Skin epidermis (tissue), 12 donors: ENCODE measurements at regions not wholly inside any gene's neighbourhood (a gene's known extent, or its start where the extent isn't known, plus 50 kb on each side); places are given as distances from the start of the nearest gene placed in this dataset.
"Not testable (repeated sequence)": the region's sequence is repeated elsewhere in the genome, so short reads cannot be mapped to it uniquely, and the experiment has no call there.

Experiments used
- H3K27ac ChIP-seq, 21 experiments: fragments of 200-600 bp; sonication (generic) in 11 of 21; one replicate each; pipeline ENCODE4 v1.5.0; 2020; ENCODE audit warnings: mild to moderate bottlenecking in 3 of 21, inconsistent platforms in 2 of 21, moderate library complexity in 2 of 21
- H3K4me3 ChIP-seq, 7 experiments: fragments of 200-600 bp; sonication (generic) in 2 of 7; one replicate each; pipeline ENCODE4 v1.5.0; 2020; ENCODE audit warnings: inconsistent platforms in 2 of 7, mild to moderate bottlenecking in 2 of 7, moderate library complexity in 1 of 7

DNA sequence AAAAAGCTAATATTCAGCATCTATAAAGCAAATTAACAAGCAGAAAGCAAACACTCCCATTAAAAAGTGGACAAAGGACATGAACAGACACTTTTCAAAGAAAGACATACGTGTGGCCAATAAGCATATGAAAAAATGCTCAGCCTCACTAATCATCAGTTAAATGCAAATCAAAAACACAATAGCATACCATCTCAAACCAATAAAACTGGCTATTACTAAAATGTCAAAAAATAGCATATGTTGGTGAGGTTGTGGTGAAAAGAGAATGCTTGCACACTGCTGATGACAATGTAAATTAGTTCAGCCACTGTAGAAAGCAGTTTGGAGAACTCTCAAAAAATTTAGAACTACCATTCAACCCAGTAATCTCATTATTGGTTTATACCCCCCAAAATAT lies 284.6 kb upstream of the KCND2 start:
- Histone ChIP-seq H3K27ac (no peak overlapping the region), H3K4me3 (no peak overlapping the region)

DNA sequence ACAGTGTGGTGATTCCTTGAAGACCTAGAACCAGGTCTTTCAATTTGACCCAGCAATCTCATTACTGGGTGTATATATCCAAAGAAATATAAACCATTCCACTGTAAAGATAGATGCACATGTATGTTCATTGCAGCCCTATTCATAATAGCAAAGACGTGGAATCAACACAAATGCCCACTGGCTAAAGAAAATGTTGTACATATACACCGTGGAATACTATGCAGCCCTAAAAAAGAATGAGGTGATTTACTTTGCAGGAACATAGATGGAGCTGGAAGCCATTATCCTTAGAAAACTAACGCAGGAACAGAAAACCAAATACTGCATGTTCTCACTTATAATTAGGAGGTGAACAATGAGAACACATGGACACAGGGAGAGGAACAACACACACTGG lies 278.0 kb upstream of the KCND2 start:
- Histone ChIP-seq H3K4me3 (no peak overlapping the region), H3K27ac (no peak overlapping the region)

GRCh38 chr7:119996634-119997033 lies 276.3 kb upstream of the KCND2 start:
- Histone ChIP-seq H3K27ac (no peak overlapping the region), H3K4me3 (no peak overlapping the region)

DNA sequence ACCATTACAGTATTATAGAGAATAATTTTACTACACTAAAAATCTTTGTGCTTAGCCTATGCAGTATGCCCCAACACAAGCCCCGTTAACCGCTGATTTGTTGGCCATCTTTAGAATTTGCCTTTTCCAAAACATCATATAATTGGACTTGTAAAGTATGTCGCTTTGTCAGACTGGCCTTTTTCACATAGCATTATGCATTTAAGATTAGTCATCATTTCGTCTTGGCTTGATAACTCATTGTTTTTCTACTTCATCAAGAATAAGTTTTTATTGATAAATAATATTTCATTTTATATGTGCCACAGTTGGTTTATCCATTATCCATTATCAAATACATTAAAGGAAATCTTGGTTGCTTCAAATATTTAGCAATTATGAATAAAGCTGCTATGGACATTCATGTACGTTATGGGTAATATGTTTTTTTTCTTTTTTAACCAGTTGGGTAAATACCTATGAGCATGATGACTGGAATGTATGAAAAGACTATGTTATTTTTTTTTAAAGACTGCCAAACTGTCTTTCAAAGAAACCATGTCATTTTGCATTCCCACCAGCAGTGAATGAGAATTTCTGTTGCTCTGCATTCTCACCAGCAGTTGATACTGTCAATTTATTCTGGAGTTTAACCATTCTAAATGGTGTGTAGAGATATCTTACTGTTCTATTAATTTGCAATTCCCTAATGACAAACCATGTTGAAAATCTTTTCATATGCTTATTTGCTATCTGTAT lies 273.1 kb upstream of the KCND2 start:
- H3K4me3 ChIP-seq, result no peak overlapping the region
- no peak overlapping the region for H3K27ac ChIP-seq

DNA sequence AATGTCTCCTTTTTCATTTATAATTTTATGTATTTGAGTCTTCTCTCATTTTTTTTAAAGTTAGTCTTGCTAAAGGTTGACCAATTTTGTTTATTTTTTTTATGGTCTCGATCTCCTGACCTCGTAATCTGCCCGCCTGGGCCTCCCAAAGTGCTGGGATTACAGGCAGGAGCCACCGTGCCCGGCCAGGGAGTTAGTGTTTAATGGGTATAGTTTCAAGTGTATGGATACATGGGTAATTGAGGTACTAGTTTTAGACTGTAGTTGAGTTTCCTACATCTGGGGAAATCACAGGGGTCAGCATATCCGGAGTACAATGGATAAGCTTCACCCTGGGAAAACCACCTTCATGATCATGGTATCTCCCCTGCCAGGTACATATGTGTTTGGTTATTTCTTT lies 267.3 kb upstream of the KCND2 start:
- no peak overlapping the region for H3K27ac ChIP-seq
- no peak overlapping the region for H3K4me3 ChIP-seq

DNA sequence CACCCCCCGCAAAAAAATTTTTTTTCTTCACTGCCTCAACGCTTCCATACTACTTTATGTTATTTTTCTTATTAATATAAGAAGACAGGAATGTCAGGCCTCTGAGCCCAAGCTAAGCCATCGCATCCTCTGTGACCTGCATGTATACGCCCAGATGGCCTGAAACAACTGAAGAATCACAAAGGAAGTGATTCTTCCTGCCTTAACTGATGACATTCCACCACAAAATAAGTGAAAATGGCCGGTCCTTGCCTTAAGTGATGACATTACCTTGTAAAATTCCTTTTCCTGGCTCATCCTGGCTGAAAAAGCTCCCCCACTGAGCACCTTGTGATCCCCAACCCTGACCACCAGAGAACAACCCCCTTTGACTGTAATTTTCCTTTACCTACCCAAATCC lies 258.7 kb upstream of the KCND2 start:
- H3K27ac ChIP-seq, H3K4me3 ChIP-seq: not testable (repeated sequence)

- no peak overlapping the region for H3K27ac ChIP-seq
- no peak overlapping the region for H3K4me3 ChIP-seq
Measured at GRCh38 chr7:120014925-120015465, 258.0 kb upstream of the KCND2 start.

GRCh38 chr7:120021085-120021484 lies 251.9 kb upstream of the KCND2 start:
- H3K4me3 ChIP-seq, result no peak overlapping the region
- H3K27ac ChIP-seq, result no peak overlapping the region

DNA sequence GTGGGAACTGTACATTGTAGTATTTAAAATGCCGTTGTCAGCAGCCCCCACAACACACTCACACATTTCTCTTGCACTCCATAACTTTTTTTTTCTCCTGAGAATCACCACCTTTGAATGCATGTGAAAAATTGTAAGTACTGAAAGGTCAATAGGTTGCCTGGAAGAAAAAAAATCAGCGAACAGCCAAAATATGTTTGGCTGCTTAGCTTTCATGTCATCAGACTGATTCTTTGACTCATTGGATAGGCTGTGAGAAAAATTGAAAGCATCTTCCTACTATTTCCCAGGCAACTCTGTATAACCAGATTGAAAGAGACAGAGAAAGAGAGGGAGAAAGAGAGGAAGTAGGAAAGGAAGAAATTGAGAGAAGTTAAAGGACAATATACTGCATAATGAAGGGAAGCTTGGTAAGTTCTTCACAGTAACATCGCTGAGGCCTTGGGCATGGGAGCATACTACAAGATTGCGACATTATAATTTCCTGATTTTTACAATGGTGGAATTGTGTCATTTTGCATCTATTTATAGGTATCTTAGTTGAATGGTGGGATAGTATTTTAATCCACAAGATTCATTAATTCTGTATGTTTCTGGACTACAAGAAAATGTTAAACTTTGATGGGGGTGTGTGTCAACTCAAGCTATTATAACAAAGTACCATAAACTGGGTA lies 249.3 kb upstream of the KCND2 start:
- Histone ChIP-seq H3K4me3 (no peak overlapping the region), H3K27ac (no peak overlapping the region)

DNA sequence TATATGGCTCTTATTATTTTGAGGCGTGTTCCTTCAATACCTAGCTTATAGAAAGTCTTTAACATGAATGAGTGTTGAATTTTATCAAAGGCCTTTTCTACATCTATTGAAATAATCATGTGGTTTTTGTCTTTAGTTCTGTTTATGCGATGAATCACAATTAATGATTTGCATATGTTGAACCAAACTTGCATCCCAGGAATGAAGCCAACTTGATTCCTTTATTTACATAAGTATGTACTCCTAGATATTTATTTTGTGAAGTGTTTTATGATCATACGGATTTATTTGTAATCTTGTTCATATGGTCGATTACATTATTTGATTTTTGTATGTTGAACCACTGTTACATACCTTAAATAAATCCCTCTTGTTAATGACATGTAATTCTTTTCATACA lies 244.3 kb upstream of the KCND2 start:
- Histone ChIP-seq H3K27ac (no peak overlapping the region), H3K4me3 (no peak overlapping the region)

GRCh38 chr7:120030876-120031275 lies 242.1 kb upstream of the KCND2 start:
- no peak overlapping the region for H3K4me3 ChIP-seq

DNA sequence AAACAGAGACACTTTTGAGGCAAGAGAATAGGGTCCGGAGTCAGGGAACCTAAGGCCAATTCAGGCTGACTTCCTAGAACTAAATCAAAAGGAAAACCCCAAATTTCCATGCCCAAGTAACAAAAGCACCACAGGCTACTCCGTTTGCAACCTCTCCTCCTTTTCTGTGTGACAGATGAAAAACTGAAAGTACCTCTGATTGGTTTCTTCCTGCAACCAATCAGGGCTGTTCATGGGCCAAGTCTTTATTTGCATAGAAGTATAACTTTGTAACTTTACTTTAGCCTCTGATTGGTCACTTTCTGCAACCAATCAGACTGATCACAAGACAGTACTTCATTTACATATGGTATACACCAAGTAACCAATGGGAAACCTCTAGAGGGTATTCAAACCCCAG lies 239.9 kb upstream of the KCND2 start:
- H3K27ac ChIP-seq, result no peak overlapping the region
- H3K4me3 ChIP-seq, result no peak overlapping the region

More at GRCh38 chr7:120030876-120031275, 242.1 kb upstream of the KCND2 start:
- no peak overlapping the region for H3K27ac ChIP-seq

GRCh38 chr7:120039138-120039537 lies 233.8 kb upstream of the KCND2 start:
- H3K4me3 ChIP-seq, result no peak overlapping the region
- H3K27ac ChIP-seq, result no peak overlapping the region

DNA sequence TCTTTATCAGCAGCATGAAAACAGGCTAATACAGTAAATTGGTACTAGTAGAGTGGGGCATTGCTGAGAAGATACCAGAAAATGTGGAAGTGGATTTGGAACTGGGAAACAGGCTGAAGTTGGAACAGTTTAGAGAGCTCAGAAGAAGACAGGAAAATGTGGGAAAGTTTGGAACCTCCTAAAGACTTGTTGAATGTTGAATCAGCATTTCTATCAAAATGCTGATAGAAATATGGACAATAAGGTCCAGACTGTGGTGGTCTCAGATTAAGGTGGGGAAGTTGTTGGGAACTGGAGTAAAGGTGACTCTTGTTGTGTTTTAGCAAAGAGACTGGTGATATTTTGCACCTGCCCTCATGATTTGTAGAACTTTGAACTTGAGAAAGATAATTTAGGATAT lies 231.2 kb upstream of the KCND2 start:
- Histone ChIP-seq H3K27ac (no peak overlapping the region), H3K4me3 (no peak overlapping the region)

- Histone ChIP-seq H3K27ac (no peak overlapping the region), H3K4me3 (no peak overlapping the region)
Measured at GRCh38 chr7:120043250-120043649, 229.7 kb upstream of the KCND2 start.

GRCh38 chr7:120052884-120053382 lies 220.0 kb upstream of the KCND2 start:
- H3K27ac ChIP-seq, result peak overlapping the region in 4 of 21 experiments; percentile 47 to 70 (median 62)

GRCh38 chr7:120053390-120053961 lies 219.5 kb upstream of the KCND2 start:
- peak overlapping the region in 8 of 21 experiments; percentile 2 to 70 (median 32) for H3K27ac ChIP-seq

More at GRCh38 chr7:120052884-120053382, 220.0 kb upstream of the KCND2 start:
- no peak overlapping the region for H3K4me3 ChIP-seq

DNA sequence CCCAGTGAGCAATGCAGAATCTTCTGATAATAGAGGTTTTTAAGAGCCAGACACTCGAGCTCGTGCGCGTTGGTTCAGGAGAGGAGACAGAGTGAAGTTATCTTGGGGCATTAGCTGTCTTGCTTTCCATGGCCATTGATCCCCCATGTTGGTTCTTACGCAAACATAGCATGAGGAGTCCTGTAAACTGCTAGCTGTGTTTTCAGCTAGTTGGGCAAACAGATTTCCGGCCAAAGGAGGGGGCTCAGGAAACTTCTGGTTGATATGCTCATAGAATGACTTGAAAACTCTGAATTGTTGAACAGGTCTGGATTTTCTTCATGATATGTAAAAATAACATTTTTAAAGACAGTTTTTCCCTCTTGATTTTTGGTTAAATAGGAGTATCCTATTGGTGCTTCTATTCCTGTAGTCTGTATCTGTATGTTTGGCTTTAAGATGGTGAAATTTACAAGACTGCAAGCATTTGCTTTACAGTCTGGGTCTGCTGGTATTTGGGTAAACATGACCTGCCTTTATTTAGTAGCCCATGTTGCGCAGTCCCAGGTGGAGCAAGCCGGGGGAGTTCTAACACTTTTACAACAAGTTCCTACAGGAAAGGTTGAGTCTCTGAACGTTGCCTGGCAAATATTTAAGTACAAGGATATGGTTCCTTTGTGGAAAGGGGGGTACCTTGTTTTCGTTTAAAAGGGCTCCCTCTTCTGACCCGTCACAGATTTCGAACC lies 218.4 kb upstream of the KCND2 start:
- peak overlapping the region in 9 of 21 experiments; percentile 8 to 70 (median 42) for H3K27ac ChIP-seq
- no peak overlapping the region for H3K4me3 ChIP-seq

More at GRCh38 chr7:120053390-120053961, 219.5 kb upstream of the KCND2 start:
- H3K4me3 ChIP-seq, result no peak overlapping the region

DNA sequence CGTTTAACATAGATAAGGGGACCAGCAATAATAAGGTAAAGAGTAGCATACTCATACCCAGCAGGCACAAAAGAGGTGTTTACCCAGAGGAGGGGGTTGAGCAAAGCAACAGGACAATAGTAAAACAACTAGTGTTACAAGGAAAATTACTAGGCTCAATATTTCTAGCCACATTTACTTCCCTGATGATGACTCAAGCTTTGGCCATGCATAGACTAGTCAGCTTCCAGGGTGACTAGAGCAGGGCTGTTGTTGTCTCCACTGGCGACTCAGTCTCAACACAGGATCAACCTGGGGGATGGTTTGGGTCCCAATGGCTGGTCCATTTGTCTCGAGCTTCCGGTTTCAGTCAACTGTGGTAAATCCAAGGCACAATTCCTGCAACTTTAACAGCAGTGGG lies 217.7 kb upstream of the KCND2 start:
- H3K27ac ChIP-seq, result no peak overlapping the region
- no peak overlapping the region for H3K4me3 ChIP-seq

DNA sequence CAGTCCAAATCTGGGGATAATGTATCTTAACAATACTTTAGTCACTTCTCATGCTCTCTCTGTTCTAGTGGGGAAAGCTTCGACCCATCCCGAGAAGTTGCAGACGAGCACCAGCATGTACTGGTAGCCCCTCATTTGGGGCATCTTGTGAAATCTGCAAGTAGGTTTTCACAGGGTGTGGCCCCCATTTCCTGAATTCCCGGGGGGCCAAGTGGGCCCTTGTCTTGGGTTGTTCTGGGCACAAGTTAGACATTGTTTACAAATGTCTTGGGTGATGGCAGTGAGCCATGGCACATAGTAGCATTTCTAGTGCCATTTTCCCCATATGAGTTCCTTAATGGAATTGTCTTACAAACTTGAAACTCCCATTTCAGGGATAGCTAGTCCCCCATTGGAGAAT lies 216.7 kb upstream of the KCND2 start:
- Histone ChIP-seq H3K4me3 (no peak overlapping the region), H3K27ac (no peak overlapping the region)
